Hepatic stellate cell (primary cell): ENCODE measurements at regions not wholly inside any gene's neighbourhood (a gene's known extent, or its start where the extent isn't known, plus 50 kb on each side); places are given as distances from the start of the nearest gene placed in this dataset.

Experiments
- DNase-seq: peaks from one replicate; pipeline ENCODE4 v3.0.0; 2011; ENCODE audit warnings: low spot score

- no peak for DNase-seq
Measured at GRCh38 chr10:2728087-2728486, 339.3 kb upstream of the PFKP start.

- no peak for DNase-seq
Measured at GRCh38 chr10:2716596-2716995, 350.8 kb upstream of the PFKP start.

- no peak for DNase-seq
Measured at GRCh38 chr10:2714597-2714996, 352.8 kb upstream of the PFKP start.

- DNase-seq = no peak
Measured at GRCh38 chr10:2703953-2704352, 363.4 kb upstream of the PFKP start.

- DNase-seq = no peak
Measured at GRCh38 chr10:2701802-2702201, 365.5 kb upstream of the PFKP start.

- no peak for DNase-seq
Measured at GRCh38 chr10:2700626-2701305, 366.6 kb upstream of the PFKP start.

- no peak for DNase-seq
Measured at GRCh38 chr10:2688958-2689357, 378.4 kb upstream of the PFKP start.

GRCh38 chr10:2686691-2687090, 380.7 kb upstream of the PFKP start:
- no peak for DNase-seq

- DNase-seq = no peak
Measured at GRCh38 chr10:2682491-2682890, 384.9 kb upstream of the PFKP start.

- DNase-seq = no peak
Measured at GRCh38 chr10:2681891-2682290, 385.5 kb upstream of the PFKP start.

- no peak for DNase-seq
Measured at GRCh38 chr10:2680821-2681220, 386.5 kb upstream of the PFKP start.

- no peak for DNase-seq
Measured at GRCh38 chr10:2679646-2680045, 387.7 kb upstream of the PFKP start.

GRCh38 chr10:2676455-2676854, 390.9 kb upstream of the PFKP start:
- no peak for DNase-seq

GRCh38 chr10:2674451-2674850, 392.9 kb upstream of the PFKP start:
- DNase-seq = no peak

- DNase-seq = no peak
Measured at GRCh38 chr10:2670864-2671263, 396.5 kb upstream of the PFKP start.

GRCh38 chr10:2665772-2666171, 401.6 kb upstream of the PFKP start:
- no peak for DNase-seq

GRCh38 chr10:2660276-2660675, 407.1 kb upstream of the PFKP start:
- no peak for DNase-seq

- DNase-seq = no peak
Measured at GRCh38 chr10:2659660-2660209, 407.6 kb upstream of the PFKP start.

GRCh38 chr10:2658780-2659179, 408.6 kb upstream of the PFKP start:
- DNase-seq = no peak

GRCh38 chr10:2650328-2650727, 417.0 kb upstream of the PFKP start:
- no peak for DNase-seq

- no peak for DNase-seq
Measured at GRCh38 chr10:2641028-2641427, 426.3 kb upstream of the PFKP start.

GRCh38 chr10:2633630-2634029, 433.7 kb upstream of the PFKP start:
- no peak for DNase-seq

GRCh38 chr10:2631557-2632205, 435.7 kb upstream of the PFKP start:
- no peak for DNase-seq

- DNase-seq = no peak
Measured at GRCh38 chr10:2628705-2629104, 438.6 kb upstream of the PFKP start.
